Fibroblast of gingiva (primary cell): ENCODE measurements at regions not wholly inside any gene's neighbourhood (a gene's known extent, or its start where the extent isn't known, plus 50 kb on each side); places are given as distances from the start of the nearest gene placed in this dataset.

Experiments
- DNase-seq: peaks from one replicate; pipeline ENCODE4 v3.0.0-alpha.2; 2011; ENCODE audit warnings: low read depth

- peak; percentile 78 for DNase-seq
Observed at GRCh38 chr1:82565546-82565945, 764.8 kb downstream of the ADGRL2 start.

- peak; percentile 89 for DNase-seq
Observed at GRCh38 chr1:82565146-82565545, 764.4 kb downstream of the ADGRL2 start.

GRCh38 chr1:82564333-82564732 lies 763.6 kb downstream of the ADGRL2 start:
- no peak for DNase-seq

GRCh38 chr1:82562448-82562847 lies 761.7 kb downstream of the ADGRL2 start:
- peak; percentile 17 for DNase-seq

- DNase-seq = no peak
Observed at GRCh38 chr1:82560566-82560965, 759.8 kb downstream of the ADGRL2 start.

GRCh38 chr1:82555501-82555900 lies 754.8 kb downstream of the ADGRL2 start:
- no peak for DNase-seq

GRCh38 chr1:82549841-82550240 lies 749.1 kb downstream of the ADGRL2 start:
- no peak for DNase-seq

GRCh38 chr1:82542766-82543165 lies 742.0 kb downstream of the ADGRL2 start:
- DNase-seq = peak; percentile 36

GRCh38 chr1:82542141-82542540 lies 741.4 kb downstream of the ADGRL2 start:
- no peak for DNase-seq

- DNase-seq = peak; percentile 2
Observed at GRCh38 chr1:82540006-82540405, 739.3 kb downstream of the ADGRL2 start.

- DNase-seq = peak; percentile 5
Observed at GRCh38 chr1:82538876-82539275, 738.1 kb downstream of the ADGRL2 start.

- DNase-seq = no peak
Observed at GRCh38 chr1:82534996-82535395, 734.3 kb downstream of the ADGRL2 start.

- DNase-seq = no peak
Observed at GRCh38 chr1:82525378-82525777, 724.6 kb downstream of the ADGRL2 start.

GRCh38 chr1:82520611-82521010 lies 719.9 kb downstream of the ADGRL2 start:
- DNase-seq = no peak

- peak; percentile 40 for DNase-seq
Observed at GRCh38 chr1:82517586-82517985, 716.9 kb downstream of the ADGRL2 start.

GRCh38 chr1:82515650-82516049 lies 714.9 kb downstream of the ADGRL2 start:
- peak; percentile 82 for DNase-seq

GRCh38 chr1:82511441-82511840 lies 710.7 kb downstream of the ADGRL2 start:
- DNase-seq = no peak

- no peak for DNase-seq
Observed at GRCh38 chr1:82510431-82510830, 709.7 kb downstream of the ADGRL2 start.

- no peak for DNase-seq
Observed at GRCh38 chr1:82507011-82507410, 706.3 kb downstream of the ADGRL2 start.

GRCh38 chr1:82503822-82504221 lies 703.1 kb downstream of the ADGRL2 start:
- peak; percentile 69 for DNase-seq

GRCh38 chr1:82499022-82499421 lies 698.3 kb downstream of the ADGRL2 start:
- DNase-seq = no peak

GRCh38 chr1:82494117-82494516 lies 693.4 kb downstream of the ADGRL2 start:
- no peak for DNase-seq

GRCh38 chr1:82492159-82492558 lies 691.4 kb downstream of the ADGRL2 start:
- peak; percentile 44 for DNase-seq

GRCh38 chr1:82491301-82492048 lies 690.7 kb downstream of the ADGRL2 start:
- DNase-seq = peak; percentile 96
